Activated CD4-positive, alpha-beta T cell treated with anti-CD3 and anti-CD28 coated beads, Interleukin-2, amount 50 U/mL, for 1 hour (primary cell): ENCODE measurements at regions not wholly inside any gene's neighbourhood (a gene's known extent, or its start where the extent isn't known, plus 50 kb on each side); places are given as distances from the start of the nearest gene placed in this dataset.
"Not testable (repeated sequence)": the region's sequence is repeated elsewhere in the genome, so short reads cannot be mapped to it uniquely, and the experiment has no call there.

Source experiments
- DNase-seq: peaks from one replicate; pipeline ENCODE4 v3.0.0-alpha.2; 2020

- DNase-seq = not testable (repeated sequence)
These were observed 123.6 kb upstream of the RHOU start for GRCh38 chr1:228611707-228612106.

DNA sequence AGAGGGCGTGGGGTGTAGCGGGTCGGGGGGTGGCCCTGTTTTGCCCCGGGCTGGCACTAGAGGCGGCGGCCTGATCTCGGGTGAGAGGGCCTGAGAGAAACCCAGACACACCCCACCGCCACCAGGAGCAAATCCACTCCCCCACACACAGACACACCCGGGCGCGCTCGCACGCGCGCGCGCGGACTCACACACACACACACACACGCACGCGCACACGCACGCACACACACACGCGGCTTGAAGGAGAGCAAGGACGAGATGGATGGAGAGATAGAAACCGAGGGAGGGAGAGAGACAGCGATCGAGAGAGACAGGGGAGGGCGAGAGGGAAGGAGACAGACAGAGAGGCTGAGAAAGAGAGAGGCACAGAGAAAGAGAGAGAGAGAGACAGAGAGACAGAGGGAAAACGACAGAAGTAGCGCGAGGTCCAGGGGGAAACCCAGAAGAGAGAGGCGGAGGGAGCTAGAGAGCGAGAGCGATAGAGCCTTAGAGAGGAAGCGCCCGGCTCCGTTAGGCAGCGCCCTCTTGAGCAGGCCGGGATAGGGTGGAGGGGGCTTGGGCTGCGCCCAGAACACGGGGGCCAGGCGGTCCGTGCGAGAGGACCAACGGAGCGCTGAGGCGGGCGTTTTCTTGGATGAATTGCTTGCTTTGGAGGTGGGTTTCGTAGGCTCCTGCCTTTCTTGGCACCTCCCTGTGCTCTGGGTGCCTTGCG lies 113.1 kb upstream of the RHOU start:
- not testable (repeated sequence) for DNase-seq

GRCh38 chr1:228626481-228626880 lies 108.8 kb upstream of the RHOU start:
- not testable (repeated sequence) for DNase-seq

- DNase-seq = not testable (repeated sequence)
These were observed 102.4 kb upstream of the RHOU start for GRCh38 chr1:228632858-228633257.

GRCh38 chr1:228635304-228635703 lies 100.0 kb upstream of the RHOU start:
- DNase-seq = peak; percentile 42

DNA sequence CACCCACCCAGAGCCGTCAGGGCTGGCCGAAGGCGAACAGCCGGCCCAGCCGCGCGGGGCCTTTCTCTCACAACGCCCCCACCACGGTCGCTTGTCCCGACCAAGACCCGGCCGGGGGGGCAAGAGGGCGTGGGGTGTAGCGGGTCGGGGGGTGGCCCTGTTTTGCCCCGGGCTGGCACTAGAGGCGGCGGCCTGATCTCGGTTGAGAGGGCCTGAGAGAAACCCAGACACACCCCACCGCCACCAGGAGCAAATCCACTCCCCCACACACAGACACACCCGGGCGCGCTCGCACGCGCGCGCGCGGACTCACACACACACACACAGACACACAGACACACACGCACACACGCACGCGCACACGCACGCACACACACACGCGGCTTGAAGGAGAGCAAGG lies 97.8 kb upstream of the RHOU start:
- not testable (repeated sequence) for DNase-seq

- peak; percentile 27 for DNase-seq
These were observed 88.4 kb upstream of the RHOU start for GRCh38 chr1:228646717-228647522.

DNA sequence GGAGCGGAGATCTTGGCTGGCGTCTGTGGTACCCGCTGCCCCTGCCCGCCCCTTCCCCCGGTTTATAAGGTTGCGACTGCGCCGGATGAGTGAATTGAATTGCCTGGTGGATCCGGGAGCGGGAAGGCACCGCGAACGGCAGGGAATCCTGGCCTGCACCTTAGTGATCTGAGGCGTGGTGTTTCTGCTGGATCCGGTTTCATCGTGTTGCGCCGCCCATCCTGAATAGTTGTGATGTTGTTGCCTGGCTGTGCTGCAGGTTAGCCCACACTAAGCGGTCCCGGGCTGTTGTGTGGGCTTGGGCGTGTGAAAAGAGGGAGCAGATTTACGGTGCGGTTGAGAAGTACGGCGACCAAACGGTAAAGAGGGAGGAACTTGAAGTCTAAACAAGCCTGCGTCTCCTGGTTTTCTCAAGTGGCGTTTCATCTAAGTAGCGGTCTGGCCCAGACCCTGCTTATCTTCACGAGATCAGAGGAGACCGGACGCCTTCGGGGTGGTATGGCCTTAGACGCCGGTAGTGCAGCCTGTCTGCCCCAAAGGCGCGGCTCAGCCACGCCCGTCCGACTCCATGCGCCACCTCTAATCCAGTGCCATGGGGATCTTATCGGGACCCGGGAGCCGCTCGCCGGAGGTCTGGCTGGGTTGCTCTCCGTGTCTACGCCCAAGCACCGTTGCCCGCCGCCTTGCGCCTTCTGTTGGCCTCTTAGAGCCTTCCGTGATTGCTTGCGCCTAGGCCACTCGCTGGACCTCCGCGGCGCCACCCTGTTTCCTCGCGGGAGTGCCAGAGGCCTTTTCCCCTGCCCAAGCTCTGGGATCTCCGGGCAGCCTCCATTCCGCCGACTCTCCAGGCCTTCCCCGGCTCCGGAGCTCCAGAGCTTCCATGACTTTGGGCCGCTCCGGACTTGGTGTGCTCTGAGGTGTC lies 87.5 kb upstream of the RHOU start:
- DNase-seq = peak; percentile 20

DNA sequence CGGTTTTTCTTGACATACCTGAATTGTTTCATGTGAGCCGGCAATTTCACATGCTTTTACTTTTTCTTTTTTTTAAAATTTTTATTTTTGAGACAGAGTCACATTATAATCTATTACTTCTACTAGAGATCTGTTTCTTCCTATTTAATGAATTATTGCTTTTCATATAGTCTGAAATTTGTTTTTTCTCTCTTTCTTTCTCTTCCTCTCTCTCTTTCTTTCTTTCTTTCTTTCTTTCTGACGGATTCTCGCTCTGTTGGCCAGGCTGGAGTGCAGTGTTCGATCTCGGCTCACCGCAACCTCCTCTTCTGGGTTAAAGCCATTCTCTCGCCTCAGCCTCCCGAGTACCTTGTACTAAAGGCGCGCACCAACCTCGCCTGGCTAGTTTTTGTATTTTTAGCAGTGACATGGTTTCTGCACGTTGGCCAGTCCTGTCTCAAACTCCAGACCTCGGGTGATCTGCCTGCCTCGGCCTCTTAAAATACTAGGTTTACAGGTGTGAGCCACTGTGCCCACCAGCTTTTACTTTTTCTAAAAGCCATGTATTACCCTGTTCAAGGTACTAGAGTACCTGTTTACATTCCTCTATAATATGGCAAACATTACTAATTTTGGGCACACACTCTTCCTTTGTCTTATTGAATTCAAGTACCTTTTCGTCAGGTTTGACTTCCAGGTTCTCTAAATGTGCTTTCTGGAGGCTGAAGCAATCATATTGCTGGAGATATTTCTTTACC lies 86.5 kb upstream of the RHOU start:
- DNase-seq = no peak

GRCh38 chr1:228650141-228650540 lies 85.1 kb upstream of the RHOU start:
- DNase-seq = no peak

- DNase-seq = no peak
These were observed 84.3 kb upstream of the RHOU start for GRCh38 chr1:228650946-228651345.

DNA sequence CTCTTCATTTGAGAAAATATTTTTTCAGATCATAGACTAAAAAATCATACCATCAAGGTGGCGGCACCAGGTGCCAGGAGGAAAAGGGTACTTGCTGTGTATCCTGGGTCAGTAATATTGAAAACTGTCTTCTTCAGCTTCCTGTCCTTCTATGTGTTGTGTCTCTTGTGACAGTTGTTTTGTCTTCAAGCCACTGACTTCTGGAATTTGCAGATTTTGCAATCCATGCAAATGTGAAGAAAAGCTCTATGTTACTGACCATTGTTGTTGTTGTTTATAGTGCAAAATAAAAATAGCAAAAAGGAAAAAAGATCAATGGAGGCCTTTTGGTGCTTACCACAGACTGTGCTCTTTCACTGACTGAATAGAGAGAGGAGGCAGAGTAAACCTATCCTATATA lies 83.2 kb upstream of the RHOU start:
- DNase-seq = no peak

DNA sequence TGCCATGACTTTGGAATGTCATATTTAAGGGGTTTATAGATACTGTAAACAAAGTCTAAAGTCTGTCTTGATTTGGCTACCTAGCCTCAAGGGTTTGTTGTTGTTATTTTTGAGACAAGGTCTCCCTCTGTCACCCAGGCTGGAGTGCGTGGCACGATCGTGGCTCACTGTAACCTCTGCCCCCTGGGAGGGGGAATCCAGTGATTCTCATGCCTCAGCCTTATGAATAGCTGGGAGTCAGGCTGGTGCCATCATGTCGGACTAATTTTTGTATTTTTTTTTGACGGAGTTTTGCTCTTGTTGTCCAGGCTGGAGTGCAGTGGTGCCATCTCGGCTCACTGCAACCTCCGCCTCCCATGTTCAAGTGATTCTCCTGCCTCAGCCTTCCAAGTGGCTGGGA lies 82.2 kb upstream of the RHOU start:
- not testable (repeated sequence) for DNase-seq

GRCh38 chr1:228653748-228654147 lies 81.5 kb upstream of the RHOU start:
- no peak for DNase-seq

DNA sequence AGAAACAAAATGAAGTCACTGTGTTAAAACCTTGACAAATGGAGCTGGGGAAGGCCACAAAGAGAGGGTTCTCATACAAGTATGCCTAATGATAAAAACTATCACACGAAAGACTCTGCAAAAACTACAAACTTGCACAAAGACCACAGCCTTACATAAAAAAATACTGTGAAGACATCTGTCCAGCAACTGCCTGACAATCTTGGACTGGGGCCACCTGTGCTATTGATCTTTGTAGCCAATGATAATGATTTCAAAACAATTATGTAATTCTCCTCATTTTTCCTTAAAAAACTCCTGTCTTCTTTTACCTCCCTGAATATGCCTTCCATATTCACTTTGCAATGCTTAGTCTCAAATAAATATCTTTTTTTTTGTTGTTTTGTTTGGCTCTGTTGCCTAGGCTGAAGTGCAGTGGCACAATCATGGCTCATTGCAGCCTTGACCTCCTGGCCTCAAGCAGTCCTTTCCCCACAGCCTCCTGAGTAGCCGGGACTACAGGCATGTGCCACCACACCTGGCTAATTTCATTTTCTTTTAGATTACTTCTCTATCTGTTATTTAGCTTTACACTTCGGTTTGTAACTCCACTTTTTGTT lies 79.4 kb upstream of the RHOU start:
- DNase-seq = no peak

GRCh38 chr1:228662007-228662689 lies 73.1 kb upstream of the RHOU start:
- DNase-seq = not testable (repeated sequence)

DNA sequence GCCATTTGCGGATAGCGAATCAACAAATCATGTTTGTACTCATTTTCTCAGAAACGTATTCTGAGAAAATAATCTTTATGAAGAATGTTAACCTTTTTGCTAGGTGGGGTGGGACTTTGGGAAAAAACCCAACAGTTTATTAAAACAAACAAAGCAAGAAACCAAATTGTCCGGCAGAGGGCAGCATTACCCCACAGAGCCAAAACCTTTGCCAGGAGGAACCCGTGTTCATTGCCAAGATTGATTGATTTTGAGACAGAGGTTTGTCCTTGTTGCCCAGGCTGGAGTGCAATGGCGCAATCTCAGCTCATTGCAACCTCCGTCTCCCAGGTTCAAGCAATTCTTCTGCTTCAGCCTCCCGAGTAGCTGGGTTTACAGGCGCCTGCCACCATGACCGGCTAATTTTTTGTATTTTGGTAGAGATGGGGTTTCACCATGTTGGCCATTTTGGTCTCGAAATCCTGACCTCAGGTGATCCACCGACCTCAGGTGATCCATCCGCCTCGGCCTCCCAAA lies 70.8 kb upstream of the RHOU start:
- peak; percentile 81 for DNase-seq

- DNase-seq = no peak
These were observed 68.3 kb upstream of the RHOU start for GRCh38 chr1:228666686-228667623.

DNA sequence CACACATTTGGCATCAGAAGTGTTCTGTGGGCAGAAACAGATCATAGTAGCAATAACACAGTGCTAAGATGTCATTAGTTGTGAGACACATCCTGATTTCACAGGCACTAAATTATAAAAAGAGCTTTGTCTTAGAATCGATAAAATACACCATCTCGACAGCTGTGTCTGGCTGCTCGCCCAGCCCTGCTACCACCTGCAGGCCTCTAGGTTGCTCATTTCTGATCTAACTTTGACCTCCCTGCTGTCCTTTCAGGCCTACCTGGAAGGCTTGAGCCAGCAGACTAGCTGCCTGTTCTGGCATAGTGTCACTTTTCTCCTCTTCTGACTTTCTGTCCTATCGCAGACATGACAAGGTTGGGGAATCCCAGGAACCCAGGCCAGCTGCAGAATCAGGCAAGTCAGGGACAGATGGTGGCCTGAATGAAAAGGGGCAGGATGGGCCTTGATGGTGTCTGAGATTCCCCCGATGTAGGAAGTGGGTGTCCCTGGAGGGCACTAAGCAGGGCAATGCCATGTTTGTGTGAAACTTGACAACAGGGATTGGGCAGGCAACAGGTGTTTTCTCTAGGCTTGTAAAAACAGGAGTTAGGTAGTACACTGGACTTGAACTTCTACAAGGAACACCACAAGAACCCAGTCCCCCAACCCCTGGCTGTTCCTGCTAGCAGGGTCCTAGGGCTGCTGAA lies 66.6 kb upstream of the RHOU start:
- no peak for DNase-seq

GRCh38 chr1:228669242-228669585 lies 66.1 kb upstream of the RHOU start:
- no peak for DNase-seq
